ENCODE measurements at regions not wholly inside any gene's neighbourhood (a gene's known extent, or its start where the extent isn't known, plus 50 kb on each side); places are given as distances from the start of the nearest gene placed in this dataset.

- TF ChIP-seq SUZ12 (IDR thresholded peaks at IDR 0.05; ENCODE audit: extremely low read depth, insufficient read depth, insufficient read length) (no peak), ZNF274 (IDR thresholded peaks at IDR 0.05; ENCODE audit: low read depth, low read length) (no peak), YY1 (IDR thresholded peaks at IDR 0.05; ENCODE audit: insufficient read depth, insufficient read length) (no peak)
- Histone ChIP-seq H3K36me3 (ENCODE audit: insufficient read depth, insufficient read length, low read length) (no peaks in the 10 kb centered on the region), H3K9me3 (ENCODE audit: insufficient read depth, low read length) (no peaks in the 10 kb centered on the region; the same call in 1 of the 2 replicates), H3K27me3 (ENCODE audit: insufficient read depth, insufficient read length) (no peaks in the 10 kb centered on the region), H3K4me1 (ENCODE audit: insufficient read depth, insufficient read length) (no peaks in the 10 kb centered on the region), H3K4me3 (ENCODE audit: insufficient read length, low read depth) (no peak overlapping the region), H3K9ac (ENCODE audit: insufficient read length, low read depth) (no peak overlapping the region)
- no peak for DNase-seq (ENCODE audit: low read depth, low spot score)
These were observed 717.9 kb upstream of the ALCAM start for GRCh38 chr3:104648823-104649222.

GRCh38 chr3:104669083-104669482 is 697.6 kb upstream of the ALCAM start:
- Histone ChIP-seq H3K9ac (ENCODE audit: insufficient read length, low read depth) (no peak overlapping the region), H3K9me3 (ENCODE audit: insufficient read depth, low read length) (no peaks in the 10 kb centered on the region), H3K27me3 (ENCODE audit: insufficient read depth, insufficient read length) (no peaks in the 10 kb centered on the region), H3K4me3 (ENCODE audit: insufficient read length, low read depth) (no peak overlapping the region), H3K4me1 (ENCODE audit: insufficient read depth, insufficient read length) (no peaks in the 10 kb centered on the region), H3K36me3 (ENCODE audit: insufficient read depth, insufficient read length, low read length) (no peaks in the 10 kb centered on the region)
- no peak for DNase-seq (ENCODE audit: low read depth, low spot score)
- TF ChIP-seq YY1 (IDR thresholded peaks at IDR 0.05; ENCODE audit: insufficient read depth, insufficient read length) (no peak), ZNF274 (IDR thresholded peaks at IDR 0.05; ENCODE audit: low read depth, low read length) (no peak), SUZ12 (IDR thresholded peaks at IDR 0.05; ENCODE audit: extremely low read depth, insufficient read depth, insufficient read length) (no peak)

- no peak for DNase-seq (ENCODE audit: low read depth, low spot score)
- no peak overlapping the region for H3K4me3 ChIP-seq (ENCODE audit: insufficient read length, low read depth)
- no peak overlapping the region for H3K9ac ChIP-seq (ENCODE audit: insufficient read length, low read depth)
- TF ChIP-seq ZNF274 (IDR thresholded peaks at IDR 0.05; ENCODE audit: low read depth, low read length) (no peak), YY1 (IDR thresholded peaks at IDR 0.05; ENCODE audit: insufficient read depth, insufficient read length) (no peak), SUZ12 (IDR thresholded peaks at IDR 0.05; ENCODE audit: extremely low read depth, insufficient read depth, insufficient read length) (no peak)
- no peaks in the 10 kb centered on the region for H3K27me3 ChIP-seq (ENCODE audit: insufficient read depth, insufficient read length)
- no peaks in the 10 kb centered on the region for H3K36me3 ChIP-seq (ENCODE audit: insufficient read depth, insufficient read length, low read length)
- H3K4me1 ChIP-seq (ENCODE audit: insufficient read depth, insufficient read length), result no peaks in the 10 kb centered on the region
- no peaks in the 10 kb centered on the region for H3K9me3 ChIP-seq (ENCODE audit: insufficient read depth, low read length)
These were observed 694.4 kb upstream of the ALCAM start for GRCh38 chr3:104672331-104672730.

GRCh38 chr3:104673981-104674380 is 692.7 kb upstream of the ALCAM start:
- Histone ChIP-seq H3K4me1 (ENCODE audit: insufficient read depth, insufficient read length) (no peaks in the 10 kb centered on the region), H3K27me3 (ENCODE audit: insufficient read depth, insufficient read length) (no peaks in the 10 kb centered on the region), H3K9ac (ENCODE audit: insufficient read length, low read depth) (no peak overlapping the region), H3K9me3 (ENCODE audit: insufficient read depth, low read length) (no peaks in the 10 kb centered on the region; the same call in 1 of the 2 replicates), H3K4me3 (ENCODE audit: insufficient read length, low read depth) (no peak overlapping the region), H3K36me3 (ENCODE audit: insufficient read depth, insufficient read length, low read length) (no peaks in the 10 kb centered on the region)
- no peak for TF ChIP-seq ZNF274 (IDR thresholded peaks at IDR 0.05; ENCODE audit: low read depth, low read length)
- DNase-seq (ENCODE audit: low read depth, low spot score), result no peak

GRCh38 chr3:104676241-104676640 is 690.5 kb upstream of the ALCAM start:
- Histone ChIP-seq H3K27me3 (ENCODE audit: insufficient read depth, insufficient read length) (no peaks in the 10 kb centered on the region), H3K9me3 (ENCODE audit: insufficient read depth, low read length) (no peaks in the 10 kb centered on the region; the same call in 1 of the 2 replicates), H3K4me1 (ENCODE audit: insufficient read depth, insufficient read length) (no peaks in the 10 kb centered on the region), H3K4me3 (ENCODE audit: insufficient read length, low read depth) (no peak overlapping the region), H3K9ac (ENCODE audit: insufficient read length, low read depth) (no peak overlapping the region), H3K36me3 (ENCODE audit: insufficient read depth, insufficient read length, low read length) (no peaks in the 10 kb centered on the region)
- TF ChIP-seq YY1 (IDR thresholded peaks at IDR 0.05; ENCODE audit: insufficient read depth, insufficient read length) (no peak), ZNF274 (IDR thresholded peaks at IDR 0.05; ENCODE audit: low read depth, low read length) (no peak)
- no peak for DNase-seq (ENCODE audit: low read depth, low spot score)

GRCh38 chr3:104677932-104678331 is 688.8 kb upstream of the ALCAM start:
- no peak for TF ChIP-seq ZNF274 (IDR thresholded peaks at IDR 0.05; ENCODE audit: low read depth, low read length)
- TF ChIP-seq SUZ12 (IDR thresholded peaks at IDR 0.05; ENCODE audit: extremely low read depth, insufficient read depth, insufficient read length), result no peak
- no peak for TF ChIP-seq YY1 (IDR thresholded peaks at IDR 0.05; ENCODE audit: insufficient read depth, insufficient read length)
- no peaks in the 10 kb centered on the region for H3K36me3 ChIP-seq (ENCODE audit: insufficient read depth, insufficient read length, low read length)

GRCh38 chr3:104685492-104685891 is 681.2 kb upstream of the ALCAM start:
- no peaks in the 10 kb centered on the region for H3K4me1 ChIP-seq (ENCODE audit: insufficient read depth, insufficient read length)
- no peaks in the 10 kb centered on the region for H3K27me3 ChIP-seq (ENCODE audit: insufficient read depth, insufficient read length)
- H3K9me3 ChIP-seq (ENCODE audit: insufficient read depth, low read length), result no peaks in the 10 kb centered on the region
- no peak for DNase-seq (ENCODE audit: low read depth, low spot score)
- no peak overlapping the region for H3K4me3 ChIP-seq (ENCODE audit: insufficient read length, low read depth)
- TF ChIP-seq YY1 (IDR thresholded peaks at IDR 0.05; ENCODE audit: insufficient read depth, insufficient read length) (no peak), SUZ12 (IDR thresholded peaks at IDR 0.05; ENCODE audit: extremely low read depth, insufficient read depth, insufficient read length) (no peak), ZNF274 (IDR thresholded peaks at IDR 0.05; ENCODE audit: low read depth, low read length) (no peak)
- H3K9ac ChIP-seq (ENCODE audit: insufficient read length, low read depth), result no peak overlapping the region
- H3K36me3 ChIP-seq (ENCODE audit: insufficient read depth, insufficient read length, low read length), result no peaks in the 10 kb centered on the region

More at GRCh38 chr3:104677932-104678331, 688.8 kb upstream of the ALCAM start:
- no peak overlapping the region for H3K4me3 ChIP-seq (ENCODE audit: insufficient read length, low read depth)
- no peaks in the 10 kb centered on the region for H3K4me1 ChIP-seq (ENCODE audit: insufficient read depth, insufficient read length)
- DNase-seq (ENCODE audit: low read depth, low spot score), result no peak
- no peaks in the 10 kb centered on the region for H3K27me3 ChIP-seq (ENCODE audit: insufficient read depth, insufficient read length)
- H3K9me3 ChIP-seq (ENCODE audit: insufficient read depth, low read length), result no peaks in the 10 kb centered on the region; the same call in 1 of the 2 replicates
- no peak overlapping the region for H3K9ac ChIP-seq (ENCODE audit: insufficient read length, low read depth)

- TF ChIP-seq SUZ12 (IDR thresholded peaks at IDR 0.05; ENCODE audit: extremely low read depth, insufficient read depth, insufficient read length), result no peak
- no peak for TF ChIP-seq ZNF274 (IDR thresholded peaks at IDR 0.05; ENCODE audit: low read depth, low read length)
- no peak for TF ChIP-seq YY1 (IDR thresholded peaks at IDR 0.05; ENCODE audit: insufficient read depth, insufficient read length)
- Histone ChIP-seq H3K4me1 (ENCODE audit: insufficient read depth, insufficient read length) (no peaks in the 10 kb centered on the region), H3K27me3 (ENCODE audit: insufficient read depth, insufficient read length) (no peaks in the 10 kb centered on the region), H3K9ac (ENCODE audit: insufficient read length, low read depth) (no peak overlapping the region), H3K36me3 (ENCODE audit: insufficient read depth, insufficient read length, low read length) (no peaks in the 10 kb centered on the region), H3K4me3 (ENCODE audit: insufficient read length, low read depth) (no peak overlapping the region), H3K9me3 (ENCODE audit: insufficient read depth, low read length) (no peaks in the 10 kb centered on the region)
- no peak for DNase-seq (ENCODE audit: low read depth, low spot score)
These were observed 679.3 kb upstream of the ALCAM start for GRCh38 chr3:104687362-104687761.
